GM12878 (cell line): ENCODE measurements at regions not wholly inside any gene's neighbourhood (a gene's known extent, or its start where the extent isn't known, plus 50 kb on each side); places are given as distances from the start of the nearest gene placed in this dataset.

Experiments used
- ATAC-seq: fragments of 200-7000 bp; cut with Tn5 transposase; 3 replicates; pipeline ENCODE4 v1.9.1; 2020; ENCODE audit warnings: mild to moderate bottlenecking, moderate library complexity
- BruUV-seq: library from RNA; stranded (reverse); fragments of 400-500 nt; replicated peaks from 2 replicates; lab custom pipeline; 2021; lab: Mats Ljungman, UMichigan
- CTCF ChIA-PET: fragments of 300-600 bp; sonication (Branson Sonifier 250); formaldehyde crosslinking; extraction: SDS; loops from one replicate; lab custom pipeline; 2021; ENCODE audit warnings: inconsistent platforms; lab: Yijun Ruan, JAX
- POLR2A ChIA-PET: fragments of 350-600 bp; formaldehyde crosslinking; extraction: SDS; loops from one replicate; lab custom pipeline; 2021; ENCODE audit warnings: inconsistent platforms; lab: Charles Lee
- RAD21 ChIA-PET: fragments of 300-600 bp; sonication (Branson Sonifier 250); formaldehyde crosslinking; loops from one replicate; lab custom pipeline; 2023; ENCODE audit warnings: antibody characterized with exemption; ENCODE audit not compliant: unreplicated experiment; lab: Charles Lee
- SMC1A ChIA-PET: fragments of 300-600 bp; sonication (Branson Sonifier 250); formaldehyde crosslinking; loops from one replicate; lab custom pipeline; 2023; ENCODE audit not compliant: unreplicated experiment, uncharacterized antibody; lab: Charles Lee
- DNase-seq: peaks from one replicate; pipeline ENCODE4 v3.0.0-alpha.2; 2011; ENCODE audit warnings: low read depth, low spot score
- FAIRE-seq: peaks from 3 replicates; lab custom pipeline; 2011; peaks lifted over from hg19 to GRCh38; lab: Jason Lieb, UNC
- H2AFZ ChIP-seq: 2 replicates; pipeline ENCODE4 v1.6.0; 2011; ENCODE audit warnings: low read depth, low read length, control low read depth; ENCODE audit not compliant: control insufficient read depth
- H3K27ac ChIP-seq: 2 replicates; pipeline ENCODE4 v1.5.1; 2011; ENCODE audit warnings: control low read depth; ENCODE audit not compliant: control insufficient read depth, insufficient read depth
- H3K27me3 ChIP-seq, 2 experiments: replicated peaks in 1 of 2; 2 replicates each; pipeline versions ENCODE4 v1.6.0 to v1.6.1; 2011; ENCODE audit warnings: low read length in 1 of 2; ENCODE audit not compliant: control insufficient read depth in 2 of 2, insufficient read depth in 2 of 2
- H3K36me3 ChIP-seq, 2 experiments: 2 replicates each; pipeline ENCODE4 v1.5.1; 2011; ENCODE audit warnings: low read length in 1 of 2; ENCODE audit not compliant: control insufficient read depth in 2 of 2, insufficient read depth in 2 of 2
- H3K4me1 ChIP-seq: 2 replicates; pipeline ENCODE4 v1.6.1; 2011; ENCODE audit warnings: mild to moderate bottlenecking, low read length, moderate library complexity, mixed read lengths; ENCODE audit not compliant: control insufficient read depth, insufficient read depth
- H3K4me2 ChIP-seq: 2 replicates; pipeline ENCODE4 v1.6.0; 2011; ENCODE audit warnings: control low read depth; ENCODE audit not compliant: control insufficient read depth, insufficient read depth
- H3K4me3 ChIP-seq: fragments of 200-600 bp; sonication (generic); 2 replicates; pipeline ENCODE4 v1.5.1; 2016
- H3K79me2 ChIP-seq: 2 replicates; pipeline ENCODE4 v1.6.0; 2011; ENCODE audit warnings: low read length; ENCODE audit not compliant: control insufficient read depth, insufficient read depth
- H3K9ac ChIP-seq: 2 replicates; pipeline ENCODE4 v1.8.0; 2011; ENCODE audit warnings: low read length, control low read depth, mixed read lengths; ENCODE audit not compliant: control insufficient read depth, insufficient read depth
- H3K9me3 ChIP-seq: replicated peaks from 3 replicates; pipeline ENCODE4 v1.5.1; 2011; ENCODE audit warnings: mild to moderate bottlenecking, low read length; ENCODE audit not compliant: control insufficient read depth, insufficient read depth
- H4K20me1 ChIP-seq: 2 replicates; pipeline ENCODE4 v1.6.0; 2011; ENCODE audit not compliant: control insufficient read depth, insufficient read depth
- CBX5 ChIP-seq: sonication (generic); IDR thresholded peaks from 2 replicates; pipeline ENCODE4 v1.6.1; 2016; ENCODE audit warnings: low read depth, moderate library complexity, mild to moderate bottlenecking, inconsistent platforms
- CHD2 ChIP-seq: IDR thresholded peaks from 2 replicates; pipeline ENCODE4 v1.6.1; 2011; ENCODE audit warnings: low read depth, low read length, improper control_type of control experiment, borderline replicate concordance
- EED ChIP-seq: sonication (generic); IDR thresholded peaks from 2 replicates; pipeline ENCODE4 v1.6.1; 2016; ENCODE audit warnings: antibody characterized with exemption, low read depth
- GABPA ChIP-seq: IDR thresholded peaks from 2 replicates; pipeline ENCODE4 v1.6.1; 2014; ENCODE audit warnings: antibody characterized with exemption, low read depth, mild to moderate bottlenecking, inconsistent platforms
- KAT2A ChIP-seq: conservative IDR thresholded peaks from 2 replicates; pipeline ENCODE4 v1.6.1; 2011; ENCODE audit warnings: low read depth, low read length; ENCODE audit not compliant: control insufficient read depth
- NFIC ChIP-seq: IDR thresholded peaks from 2 replicates; pipeline ENCODE4 v1.6.1; 2012; ENCODE audit warnings: low read depth, mild to moderate bottlenecking, inconsistent platforms, low read length, moderate library complexity
- NFYA ChIP-seq: IDR thresholded peaks from 2 replicates; pipeline ENCODE4 v1.6.1; 2011; ENCODE audit warnings: low read depth, mild to moderate bottlenecking, low read length, improper control_type of control experiment, borderline replicate concordance
- RB1 ChIP-seq: fragments of 450-650 bp; formaldehyde crosslinking; IDR thresholded peaks from 2 replicates; pipeline ENCODE4 v1.6.1; 2017; ENCODE audit warnings: mild to moderate bottlenecking, borderline replicate concordance
- SIN3A ChIP-seq: IDR thresholded peaks from 2 replicates; pipeline ENCODE4 v1.6.1; 2012; ENCODE audit warnings: low read depth, low read length, improper control_type of control experiment
- SMC3 ChIP-seq: IDR thresholded peaks from 2 replicates; pipeline ENCODE4 v1.6.1; 2011; ENCODE audit warnings: low read length, improper control_type of control experiment, borderline replicate concordance
- YY1 ChIP-seq: IDR thresholded peaks from 2 replicates; pipeline ENCODE4 v1.6.1; 2011; ENCODE audit warnings: low read depth, mild to moderate bottlenecking, low read length
- WGBS: methylation state at CpG from one replicate; pipeline ENCODE4 v1.1.6; 2016; ENCODE audit warnings: low lambda C conversion rate; ENCODE audit not compliant: insufficient replicate concordance, insufficient coverage; ENCODE audit errors: missing lambda C conversion rate; 5-methylcytosine and 5-hydroxymethylcytosine counted together
- in situ Hi-C: fragments of 300-500 bp; cut with MboI; formaldehyde crosslinking; loops from 9 replicates; pipeline ENCODE4 v1.14.3; 2018; ENCODE audit warnings: mixed read lengths
- intact Hi-C: fragments of 100-400 bp; cut with micrococcal nuclease; formaldehyde crosslinking; loops from one replicate; pipeline ENCODE4 v1.14.2; 2022; ENCODE audit not compliant: unreplicated experiment
- TF ChIP-seq, protein P1 (sequence below): IDR thresholded peaks from 2 replicates; pipeline ENCODE4 v1.6.1; 2011; ENCODE audit warnings: borderline replicate concordance, low read depth, mild to moderate bottlenecking, moderate library complexity, mixed read lengths, low read length; ENCODE audit not compliant: insufficient read depth; ENCODE audit errors: extremely low read length
- TF ChIP-seq, protein P2 (sequence below): fragments of 450-650 bp; formaldehyde crosslinking; IDR thresholded peaks from 2 replicates; pipeline ENCODE4 v1.5.0; 2022; ENCODE audit warnings: mild to moderate bottlenecking, missing genetic modification characterization
- TF ChIP-seq, protein P3 (sequence below): fragments of 450-650 bp; IDR thresholded peaks from 2 replicates; pipeline ENCODE4 v1.6.1; 2017; ENCODE audit warnings: mild to moderate bottlenecking

DNA sequence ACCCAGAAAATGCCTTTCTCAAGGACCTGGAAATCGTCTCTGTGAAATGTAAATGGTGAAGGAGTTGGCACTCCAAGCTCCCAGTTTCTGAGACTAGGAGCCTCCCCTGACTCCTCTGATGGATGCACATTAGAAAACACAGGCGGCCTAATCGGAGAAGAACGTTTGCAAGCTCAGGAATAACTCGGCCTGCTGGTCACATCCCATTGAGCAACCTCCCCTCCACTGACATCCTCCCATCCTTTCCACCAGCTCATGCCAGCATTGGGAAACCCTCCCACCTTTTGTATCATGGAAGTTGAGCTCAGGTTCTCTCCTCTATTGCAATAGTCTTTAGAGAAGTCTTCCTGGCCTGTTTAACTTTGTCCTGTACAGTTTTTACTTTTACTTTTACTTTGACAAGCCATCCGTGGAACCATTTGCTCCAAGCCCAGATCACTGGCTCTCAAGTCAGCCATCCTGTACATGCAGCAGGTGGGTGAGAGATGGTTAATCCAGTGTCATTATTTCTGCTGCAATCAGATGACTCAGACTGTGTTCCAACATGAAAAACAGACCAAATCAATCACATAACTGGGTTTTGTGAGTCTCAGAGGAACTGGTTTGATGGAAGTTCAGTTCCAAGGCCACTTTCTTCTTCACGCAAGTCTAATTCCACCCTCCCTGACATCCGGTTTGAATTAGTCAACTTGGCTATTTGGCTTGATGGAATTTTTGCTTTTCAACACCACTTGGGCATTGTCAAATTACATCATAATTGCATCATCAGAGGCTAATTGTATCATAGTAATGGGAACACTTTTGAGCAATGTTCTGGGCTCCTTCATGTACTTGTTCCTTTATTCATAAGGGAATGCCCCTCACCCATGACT, 619.4 kb upstream of the CDH4 start (continued):
- TF ChIP-seq, protein P1, sequence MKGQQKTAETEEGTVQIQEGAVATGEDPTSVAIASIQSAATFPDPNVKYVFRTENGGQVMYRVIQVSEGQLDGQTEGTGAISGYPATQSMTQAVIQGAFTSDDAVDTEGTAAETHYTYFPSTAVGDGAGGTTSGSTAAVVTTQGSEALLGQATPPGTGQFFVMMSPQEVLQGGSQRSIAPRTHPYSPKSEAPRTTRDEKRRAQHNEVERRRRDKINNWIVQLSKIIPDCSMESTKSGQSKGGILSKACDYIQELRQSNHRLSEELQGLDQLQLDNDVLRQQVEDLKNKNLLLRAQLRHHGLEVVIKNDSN = no peak
- TF ChIP-seq GABPA = no peak
- TF ChIP-seq CBX5 = no peak

DNA sequence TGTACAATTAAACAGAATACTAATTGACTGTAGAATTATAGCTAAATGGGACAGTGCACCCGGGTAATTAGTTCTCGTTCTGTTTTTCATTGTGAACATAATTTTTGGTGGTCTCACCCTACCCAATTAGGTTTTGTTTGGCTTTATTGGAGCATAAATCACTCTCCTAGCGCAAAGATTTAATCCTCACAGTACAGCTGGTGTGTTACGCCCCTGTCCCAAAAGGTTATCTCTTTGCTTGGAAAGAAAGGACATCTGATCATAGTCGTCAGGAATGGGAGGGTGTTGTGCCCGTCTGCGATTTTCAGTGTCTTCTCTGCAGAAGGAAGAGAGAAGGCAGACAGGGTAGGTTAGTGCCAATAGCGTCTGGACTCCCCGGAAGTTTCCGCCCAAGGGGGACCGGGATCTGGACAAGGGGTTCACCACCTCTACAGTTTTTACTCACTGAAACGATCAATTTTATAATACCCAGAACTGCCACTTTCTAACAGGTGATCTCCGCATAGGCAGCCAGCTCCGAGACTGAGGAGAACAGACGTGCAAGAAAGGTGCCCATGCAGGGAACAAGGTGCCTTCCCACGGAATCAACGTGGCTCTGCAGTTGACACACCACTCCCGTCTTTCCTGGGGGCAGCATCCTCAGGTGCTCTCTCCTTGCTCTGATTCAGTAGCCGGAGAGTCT, 617.4 kb upstream of the CDH4 start:
- no peaks in the 10 kb centered on the region; the same call in 2 of the 3 replicates for H3K9me3 ChIP-seq
- ChIA-PET SMC1A (no interaction called here), RAD21 (no interaction called here), POLR2A (no interaction called here), CTCF (no interaction called here)
- no peaks in the 10 kb centered on the region for H4K20me1 ChIP-seq
- no peak overlapping the region for H3K4me3 ChIP-seq
- H3K4me1 ChIP-seq = no peaks in the 10 kb centered on the region
- H3K4me2 ChIP-seq = no peak overlapping the region
- intact Hi-C loops = no loop called here
- ATAC-seq (no peak), DNase-seq (no peak), FAIRE-seq (no peak)
- 32% methylated on average over 18 of the region's 19 CpGs for WGBS
- no peaks in the 10 kb centered on the region for H3K79me2 ChIP-seq
- H3K27me3 ChIP-seq = no peaks in the 10 kb centered on the region
- no peak overlapping the region for H3K27ac ChIP-seq
- no peak overlapping the region for H2AFZ ChIP-seq
- no TSS peak for BruUV-seq
- in situ Hi-C loops = no loop called here
- H3K9ac ChIP-seq = no peak overlapping the region
- no peaks in the 10 kb centered on the region for H3K36me3 ChIP-seq
- TF ChIP-seq, protein P2, sequence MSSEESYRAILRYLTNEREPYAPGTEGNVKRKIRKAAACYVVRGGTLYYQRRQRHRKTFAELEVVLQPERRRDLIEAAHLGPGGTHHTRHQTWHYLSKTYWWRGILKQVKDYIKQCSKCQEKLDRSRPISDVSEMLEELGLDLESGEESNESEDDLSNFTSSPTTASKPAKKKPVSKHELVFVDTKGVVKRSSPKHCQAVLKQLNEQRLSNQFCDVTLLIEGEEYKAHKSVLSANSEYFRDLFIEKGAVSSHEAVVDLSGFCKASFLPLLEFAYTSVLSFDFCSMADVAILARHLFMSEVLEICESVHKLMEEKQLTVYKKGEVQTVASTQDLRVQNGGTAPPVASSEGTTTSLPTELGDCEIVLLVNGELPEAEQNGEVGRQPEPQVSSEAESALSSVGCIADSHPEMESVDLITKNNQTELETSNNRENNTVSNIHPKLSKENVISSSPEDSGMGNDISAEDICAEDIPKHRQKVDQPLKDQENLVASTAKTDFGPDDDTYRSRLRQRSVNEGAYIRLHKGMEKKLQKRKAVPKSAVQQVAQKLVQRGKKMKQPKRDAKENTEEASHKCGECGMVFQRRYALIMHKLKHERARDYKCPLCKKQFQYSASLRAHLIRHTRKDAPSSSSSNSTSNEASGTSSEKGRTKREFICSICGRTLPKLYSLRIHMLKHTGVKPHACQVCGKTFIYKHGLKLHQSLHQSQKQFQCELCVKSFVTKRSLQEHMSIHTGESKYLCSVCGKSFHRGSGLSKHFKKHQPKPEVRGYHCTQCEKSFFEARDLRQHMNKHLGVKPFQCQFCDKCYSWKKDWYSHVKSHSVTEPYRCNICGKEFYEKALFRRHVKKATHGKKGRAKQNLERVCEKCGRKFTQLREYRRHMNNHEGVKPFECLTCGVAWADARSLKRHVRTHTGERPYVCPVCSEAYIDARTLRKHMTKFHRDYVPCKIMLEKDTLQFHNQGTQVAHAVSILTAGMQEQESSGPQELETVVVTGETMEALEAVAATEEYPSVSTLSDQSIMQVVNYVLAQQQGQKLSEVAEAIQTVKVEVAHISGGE (CRISPR knock-in tag) = no peak
- TF ChIP-seq SIN3A = no peak
- TF ChIP-seq, protein P3, sequence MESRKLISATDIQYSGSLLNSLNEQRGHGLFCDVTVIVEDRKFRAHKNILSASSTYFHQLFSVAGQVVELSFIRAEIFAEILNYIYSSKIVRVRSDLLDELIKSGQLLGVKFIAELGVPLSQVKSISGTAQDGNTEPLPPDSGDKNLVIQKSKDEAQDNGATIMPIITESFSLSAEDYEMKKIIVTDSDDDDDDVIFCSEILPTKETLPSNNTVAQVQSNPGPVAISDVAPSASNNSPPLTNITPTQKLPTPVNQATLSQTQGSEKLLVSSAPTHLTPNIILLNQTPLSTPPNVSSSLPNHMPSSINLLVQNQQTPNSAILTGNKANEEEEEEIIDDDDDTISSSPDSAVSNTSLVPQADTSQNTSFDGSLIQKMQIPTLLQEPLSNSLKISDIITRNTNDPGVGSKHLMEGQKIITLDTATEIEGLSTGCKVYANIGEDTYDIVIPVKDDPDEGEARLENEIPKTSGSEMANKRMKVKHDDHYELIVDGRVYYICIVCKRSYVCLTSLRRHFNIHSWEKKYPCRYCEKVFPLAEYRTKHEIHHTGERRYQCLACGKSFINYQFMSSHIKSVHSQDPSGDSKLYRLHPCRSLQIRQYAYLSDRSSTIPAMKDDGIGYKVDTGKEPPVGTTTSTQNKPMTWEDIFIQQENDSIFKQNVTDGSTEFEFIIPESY = no peak
- TF ChIP-seq CHD2 = no peak
- TF ChIP-seq YY1 = no peak
- TF ChIP-seq EED = no peak
- no peak for TF ChIP-seq NFIC
- no peak for TF ChIP-seq SMC3
- TF ChIP-seq RB1 = no peak
- TF ChIP-seq KAT2A = no peak
- no peak for TF ChIP-seq NFYA
